HUES48 (cell line): ENCODE measurements at regions not wholly inside any gene's neighbourhood (a gene's known extent, or its start where the extent isn't known, plus 50 kb on each side); places are given as distances from the start of the nearest gene placed in this dataset.

Experiments
- H3K27ac ChIP-seq: one replicate; pipeline ENCODE4 v1.7.0; 2013; ENCODE audit warnings: low read depth, low read length, inconsistent platforms
- H3K27me3 ChIP-seq: 2 replicates; pipeline ENCODE4 v1.6.1; 2013; ENCODE audit warnings: mild to moderate bottlenecking, low read length; ENCODE audit not compliant: control insufficient read depth, insufficient read depth
- H3K36me3 ChIP-seq: 2 replicates; pipeline ENCODE4 v1.6.1; 2013; ENCODE audit warnings: low read length; ENCODE audit not compliant: control insufficient read depth, insufficient read depth
- H3K4me1 ChIP-seq: 2 replicates; pipeline ENCODE4 v1.6.1; 2013; ENCODE audit warnings: mild to moderate bottlenecking, low read length; ENCODE audit not compliant: control insufficient read depth, insufficient read depth
- H3K4me3 ChIP-seq: 2 replicates; pipeline ENCODE4 v1.5.1; 2013; ENCODE audit warnings: mild to moderate bottlenecking, low read depth, low read length
- H3K9ac ChIP-seq: 2 replicates; pipeline ENCODE4 v1.6.1; 2013; ENCODE audit warnings: mild to moderate bottlenecking, low read depth, low read length, moderate library complexity
- H3K9me3 ChIP-seq: 2 replicates; pipeline ENCODE4 v1.6.1; 2013; ENCODE audit warnings: low read length; ENCODE audit not compliant: control insufficient read depth, insufficient read depth

GRCh38 chr7:114217026-114217806, 197.4 kb upstream of the FOXP2 start:
- Histone ChIP-seq H3K9me3 (no peaks in the 10 kb centered on the region), H3K4me3 (no peak overlapping the region), H3K27ac (no peak overlapping the region), H3K4me1 (peaks cover 18% of the 10 kb centered on the region), H3K27me3 (no peaks in the 10 kb centered on the region), H3K9ac (no peak overlapping the region), H3K36me3 (no peaks in the 10 kb centered on the region)

GRCh38 chr7:114214466-114214865, 200.1 kb upstream of the FOXP2 start:
- no peaks in the 10 kb centered on the region for H3K9me3 ChIP-seq
- H3K4me1 ChIP-seq: peaks cover 18% of the 10 kb centered on the region
- H3K4me3 ChIP-seq: no peak overlapping the region
- H3K36me3 ChIP-seq: no peaks in the 10 kb centered on the region
- H3K9ac ChIP-seq: no peak overlapping the region
- H3K27me3 ChIP-seq: no peaks in the 10 kb centered on the region
- no peak overlapping the region for H3K27ac ChIP-seq

GRCh38 chr7:114212721-114213429, 201.7 kb upstream of the FOXP2 start:
- Histone ChIP-seq H3K4me1 (peaks cover 18% of the 10 kb centered on the region), H3K9me3 (no peaks in the 10 kb centered on the region), H3K9ac (no peak overlapping the region), H3K36me3 (no peaks in the 10 kb centered on the region), H3K4me3 (no peak overlapping the region), H3K27ac (no peak overlapping the region), H3K27me3 (no peaks in the 10 kb centered on the region)

GRCh38 chr7:114209968-114210367, 204.6 kb upstream of the FOXP2 start:
- no peaks in the 10 kb centered on the region for H3K36me3 ChIP-seq
- H3K4me1 ChIP-seq: peaks cover 10% of the 10 kb centered on the region
- no peaks in the 10 kb centered on the region for H3K9me3 ChIP-seq
- no peak overlapping the region for H3K27ac ChIP-seq
- no peak overlapping the region for H3K9ac ChIP-seq
- no peak overlapping the region for H3K4me3 ChIP-seq
- H3K27me3 ChIP-seq: no peaks in the 10 kb centered on the region

- Histone ChIP-seq H3K27me3 (no peaks in the 10 kb centered on the region), H3K27ac (no peak overlapping the region)
These were observed 207.9 kb upstream of the FOXP2 start for GRCh38 chr7:114206688-114207087.

GRCh38 chr7:114196517-114196916, 218.1 kb upstream of the FOXP2 start:
- no peaks in the 10 kb centered on the region for H3K9me3 ChIP-seq
- H3K4me1 ChIP-seq: no peaks in the 10 kb centered on the region
- H3K27ac ChIP-seq: no peak overlapping the region
- H3K27me3 ChIP-seq: no peaks in the 10 kb centered on the region
- no peaks in the 10 kb centered on the region for H3K36me3 ChIP-seq
- H3K9ac ChIP-seq: no peak overlapping the region
- no peak overlapping the region for H3K4me3 ChIP-seq

More at GRCh38 chr7:114206688-114207087, 207.9 kb upstream of the FOXP2 start:
- Histone ChIP-seq H3K4me1 (no peaks in the 10 kb centered on the region), H3K36me3 (no peaks in the 10 kb centered on the region), H3K4me3 (no peak overlapping the region), H3K9ac (no peak overlapping the region), H3K9me3 (no peaks in the 10 kb centered on the region)

GRCh38 chr7:114190387-114190786, 224.2 kb upstream of the FOXP2 start:
- Histone ChIP-seq H3K4me1 (no peaks in the 10 kb centered on the region), H3K9me3 (no peaks in the 10 kb centered on the region), H3K9ac (no peak overlapping the region), H3K36me3 (no peaks in the 10 kb centered on the region), H3K4me3 (no peak overlapping the region), H3K27ac (no peak overlapping the region), H3K27me3 (no peaks in the 10 kb centered on the region)

- no peaks in the 10 kb centered on the region for H3K36me3 ChIP-seq
- no peaks in the 10 kb centered on the region for H3K27me3 ChIP-seq
- no peak overlapping the region for H3K4me3 ChIP-seq
- H3K27ac ChIP-seq: no peak overlapping the region
- no peak overlapping the region for H3K9ac ChIP-seq
- H3K9me3 ChIP-seq: no peaks in the 10 kb centered on the region
- H3K4me1 ChIP-seq: no peaks in the 10 kb centered on the region
These were observed 231.1 kb upstream of the FOXP2 start for GRCh38 chr7:114183311-114184088.

GRCh38 chr7:114182837-114183236, 231.8 kb upstream of the FOXP2 start:
- Histone ChIP-seq H3K9me3 (no peaks in the 10 kb centered on the region), H3K4me1 (no peaks in the 10 kb centered on the region), H3K27me3 (no peaks in the 10 kb centered on the region), H3K36me3 (no peaks in the 10 kb centered on the region), H3K27ac (no peak overlapping the region), H3K4me3 (no peak overlapping the region), H3K9ac (no peak overlapping the region)

GRCh38 chr7:114181280-114181679, 233.3 kb upstream of the FOXP2 start:
- no peaks in the 10 kb centered on the region for H3K36me3 ChIP-seq
- no peaks in the 10 kb centered on the region for H3K4me1 ChIP-seq
- H3K9ac ChIP-seq: no peak overlapping the region
- H3K4me3 ChIP-seq: no peak overlapping the region
- no peaks in the 10 kb centered on the region for H3K9me3 ChIP-seq
- no peaks in the 10 kb centered on the region for H3K27me3 ChIP-seq
- H3K27ac ChIP-seq: no peak overlapping the region
